H9 (cell line): ENCODE measurements at regions not wholly inside any gene's neighbourhood (a gene's known extent, or its start where the extent isn't known, plus 50 kb on each side); places are given as distances from the start of the nearest gene placed in this dataset.
A peak's percentile ranks its signal among the peaks of the same experiment; 100 is the strongest.

Experiments
- DNase-seq: peaks from one replicate; pipeline ENCODE4 v3.0.0-alpha.2; 2017
- H2AFZ ChIP-seq: one replicate; pipeline ENCODE4 v1.6.1; 2013; ENCODE audit warnings: mild to moderate bottlenecking, low read length, control low read depth, moderate library complexity
- H2AK5ac ChIP-seq: 2 replicates; pipeline ENCODE4 v1.6.1; 2013; ENCODE audit warnings: low read length, control low read depth, mixed read lengths; ENCODE audit not compliant: insufficient read length
- H2BK120ac ChIP-seq: one replicate; pipeline ENCODE4 v1.6.1; 2013; ENCODE audit warnings: low read depth, mild to moderate bottlenecking, low read length, control low read depth, inconsistent platforms; ENCODE audit not compliant: poor library complexity, severe bottlenecking
- H2BK12ac ChIP-seq: 2 replicates; pipeline ENCODE4 v1.6.1; 2013; ENCODE audit warnings: low read length, control low read depth, mixed read lengths, low read depth; ENCODE audit not compliant: insufficient read length
- H2BK15ac ChIP-seq: 2 replicates; pipeline ENCODE4 v1.6.1; 2013; ENCODE audit warnings: low read depth, low read length, control low read depth
- H2BK20ac ChIP-seq: one replicate; pipeline ENCODE4 v1.6.1; 2013; ENCODE audit warnings: low read depth, mild to moderate bottlenecking, low read length, control low read depth, inconsistent platforms; ENCODE audit not compliant: poor library complexity, severe bottlenecking
- H2BK5ac ChIP-seq: 2 replicates; pipeline ENCODE4 v1.6.1; 2013; ENCODE audit warnings: low read length, control low read depth, mixed read lengths; ENCODE audit not compliant: insufficient read length
- H3K14ac ChIP-seq: 2 replicates; pipeline ENCODE4 v1.6.1; 2013; ENCODE audit warnings: low read length, control low read depth; ENCODE audit not compliant: insufficient read depth
- H3K18ac ChIP-seq: 2 replicates; pipeline ENCODE4 v1.6.1; 2013; ENCODE audit warnings: low read depth, mild to moderate bottlenecking, mixed read lengths, low read length, control low read depth; ENCODE audit not compliant: insufficient read length
- H3K23ac ChIP-seq: 2 replicates; pipeline ENCODE4 v1.6.1; 2013; ENCODE audit warnings: low read length, control low read depth, mixed read lengths, low read depth; ENCODE audit not compliant: insufficient read length
- H3K23me2 ChIP-seq: 2 replicates; pipeline ENCODE4 v1.6.1; 2013; ENCODE audit warnings: low read depth, mild to moderate bottlenecking, mixed read lengths, low read length, control low read depth; ENCODE audit not compliant: insufficient read length, poor library complexity, severe bottlenecking
- H3K27ac ChIP-seq: 2 replicates; pipeline ENCODE4 v1.5.1; 2013; ENCODE audit warnings: low read length, control low read depth, mixed read lengths, low read depth; ENCODE audit not compliant: insufficient read length
- H3K27me3 ChIP-seq: 2 replicates; pipeline ENCODE4 v1.6.1; 2013; ENCODE audit warnings: low read length, control low read depth, inconsistent platforms; ENCODE audit not compliant: insufficient read depth
- H3K4ac ChIP-seq: 2 replicates; pipeline ENCODE4 v1.6.1; 2013; ENCODE audit warnings: low read depth, mild to moderate bottlenecking, control low read depth, inconsistent platforms, low read length, moderate library complexity
- H3K4me1 ChIP-seq: 2 replicates; pipeline ENCODE4 v1.6.1; 2013; ENCODE audit warnings: low read length, control low read depth, inconsistent platforms; ENCODE audit not compliant: insufficient read depth
- H3K4me2 ChIP-seq: 2 replicates; pipeline ENCODE4 v1.6.1; 2013; ENCODE audit warnings: low read length, control low read depth, mixed read lengths; ENCODE audit not compliant: insufficient read length, insufficient read depth
- H3K56ac ChIP-seq: 2 replicates; pipeline ENCODE4 v1.6.1; 2013; ENCODE audit warnings: low read depth, mild to moderate bottlenecking, mixed read lengths, low read length, control low read depth; ENCODE audit not compliant: insufficient read length
- H3K79me1 ChIP-seq: 2 replicates; pipeline ENCODE4 v1.6.1; 2013; ENCODE audit warnings: low read depth, mild to moderate bottlenecking, moderate library complexity, low read length, control low read depth, inconsistent platforms; ENCODE audit not compliant: insufficient read depth, poor library complexity, severe bottlenecking
- H3K79me2 ChIP-seq: 2 replicates; pipeline ENCODE4 v1.6.1; 2013; ENCODE audit warnings: low read length, control low read depth, inconsistent platforms; ENCODE audit not compliant: insufficient read depth
- H3K9ac ChIP-seq: 2 replicates; pipeline ENCODE4 v1.6.1; 2013; ENCODE audit warnings: low read length, control low read depth, mixed read lengths; ENCODE audit not compliant: insufficient read length; ENCODE audit errors: extremely low read depth
- H3K9me3 ChIP-seq: one replicate; pipeline ENCODE4 v1.6.1; 2013; ENCODE audit warnings: low read depth, low read length, inconsistent platforms; ENCODE audit not compliant: control insufficient read depth
- H3T11ph ChIP-seq: one replicate; pipeline ENCODE4 v1.6.1; 2013; ENCODE audit warnings: mild to moderate bottlenecking, low read length, control low read depth, inconsistent platforms
- H4K20me1 ChIP-seq: one replicate; pipeline ENCODE4 v1.6.1; 2013; ENCODE audit not compliant: control insufficient read depth, insufficient read length, insufficient read depth
- H4K5ac ChIP-seq: 2 replicates; pipeline ENCODE4 v1.6.1; 2013; ENCODE audit warnings: low read depth, mild to moderate bottlenecking, mixed read lengths, low read length, control low read depth; ENCODE audit not compliant: insufficient read length
- H4K8ac ChIP-seq: replicated peaks from 2 replicates; pipeline ENCODE4 v1.6.1; 2013; ENCODE audit warnings: low read length, control low read depth, mixed read lengths, low read depth; ENCODE audit not compliant: insufficient read length
- H4K91ac ChIP-seq: 2 replicates; pipeline ENCODE4 v1.6.1; 2013; ENCODE audit warnings: low read depth, mild to moderate bottlenecking, moderate library complexity, mixed read lengths, low read length, control low read depth; ENCODE audit not compliant: insufficient read length
- H3K27ac Mint-ChIP-seq, 3 experiments: 2 replicates in 2 of 3; 3 replicates in 1 of 3; pipeline ENCODE4 v1.8.0; 2020 to 2021; ENCODE audit warnings: mixed read lengths in 3 of 3, mild to moderate bottlenecking in 1 of 3, moderate library complexity in 1 of 3
- H3K27me3 Mint-ChIP-seq: 2 replicates; pipeline ENCODE4 v1.8.0; 2021; ENCODE audit warnings: low read depth, mild to moderate bottlenecking, moderate library complexity, mixed read lengths
- H3K36me3 Mint-ChIP-seq, 3 experiments: 2 replicates in 2 of 3; 3 replicates in 1 of 3; pipeline ENCODE4 v1.8.0; 2020 to 2021; ENCODE audit warnings: low read depth in 3 of 3, mixed read lengths in 3 of 3; ENCODE audit not compliant: insufficient read depth in 1 of 3
- H3K4me1 Mint-ChIP-seq, 2 experiments: 2 replicates each; pipeline ENCODE4 v1.8.0; 2020; ENCODE audit warnings: mixed read lengths in 2 of 2
- H3K4me3 Mint-ChIP-seq, 2 experiments: 2 replicates in 1 of 2; 3 replicates in 1 of 2; pipeline ENCODE4 v1.8.0; 2020 to 2021; ENCODE audit warnings: mild to moderate bottlenecking in 2 of 2, mixed read lengths in 2 of 2, moderate library complexity in 1 of 2
- H3K9me3 Mint-ChIP-seq, 2 experiments: 2 replicates in 1 of 2; 3 replicates in 1 of 2; pipeline ENCODE4 v1.8.0; 2020; ENCODE audit warnings: mild to moderate bottlenecking in 2 of 2, mixed read lengths in 2 of 2, moderate library complexity in 1 of 2
- CTCF ChIP-seq: fragments of 200-600 bp; sonication (generic); conservative IDR thresholded peaks from 3 replicates; pipeline ENCODE4 v1.8.0; 2021; ENCODE audit warnings: antibody characterized with exemption, mild to moderate bottlenecking
- WGBS: extraction: QIAGEN DNeasy Blood & Tissue Kit; methylation state at CpG from one replicate; pipeline ENCODE4 v1.1.7; 2013; ENCODE audit warnings: missing lambda C conversion rate, low lambda C conversion rate, mixed read lengths; ENCODE audit not compliant: insufficient read length; ENCODE audit errors: extremely low coverage; 5-methylcytosine and 5-hydroxymethylcytosine counted together

- Histone ChIP-seq H2BK12ac (no peak overlapping the region), H3K9ac (no peak overlapping the region), H3K79me1 (no peaks in the 10 kb centered on the region), H3K14ac (no peak overlapping the region), H3T11ph (no peak overlapping the region), H3K23me2 (no peaks in the 10 kb centered on the region), H2BK20ac (no peak overlapping the region), H4K5ac (no peak overlapping the region), H2BK120ac (no peak overlapping the region), H3K4me2 (no peak overlapping the region), H2AFZ (no peak overlapping the region), H3K4ac (no peak overlapping the region), H3K27me3 (no peaks in the 10 kb centered on the region), H3K23ac (no peak overlapping the region), H4K91ac (no peak overlapping the region), H3K9me3 (no peaks in the 10 kb centered on the region), H2BK15ac (no peak overlapping the region), H3K27ac (no peak overlapping the region), H2BK5ac (no peak overlapping the region), H4K8ac (no peak overlapping the region), H3K4me1 (no peaks in the 10 kb centered on the region), H3K79me2 (no peaks in the 10 kb centered on the region), H3K56ac (no peak overlapping the region), H4K20me1 (no peaks in the 10 kb centered on the region), H3K18ac (no peak overlapping the region), H2AK5ac (no peak overlapping the region)
- no peak for TF ChIP-seq CTCF
- Mint-ChIP-seq H3K4me1 (peaks cover 3 to 5% of the 10 kb centered on the region in 2 experiments; a peak in 3 of 4 replicates), H3K4me3 (no peak overlapping the region), H3K36me3 (no peaks in the 10 kb centered on the region), H3K27ac (peak overlapping the region in 1 of 3 experiments; percentile 35; a peak in 1 of 7 replicates), H3K27me3 (peaks cover 2% of the 10 kb centered on the region; the same call in 1 of the 2 replicates), H3K9me3 (no peaks in the 10 kb centered on the region)
- no CpG with 5 or more reads among the region's 5 CpGs for WGBS
- DNase-seq = peak; percentile 61
These were observed 184.4 kb upstream of the CCND2 start for GRCh38 chr12:4089121-4089606.
